ENCODE measurements at regions not wholly inside any gene's neighbourhood (a gene's known extent, or its start where the extent isn't known, plus 50 kb on each side); places are given as distances from the start of the nearest gene placed in this dataset.

GRCh38 chr2:38174131-38174530 is 98.2 kb upstream of the CYP1B1 start:
- TF ChIP-seq TOX (CRISPR knock-in tag; IDR thresholded peaks at IDR 0.05; ENCODE audit: borderline replicate concordance): no peak
- TF ChIP-seq CSRNP3 (CRISPR knock-in tag; IDR thresholded peaks at IDR 0.05): no peak
- no peak for TF ChIP-seq ZFP3 (CRISPR knock-in tag; IDR thresholded peaks at IDR 0.05)
- no peak for TF ChIP-seq TSHZ2 (CRISPR knock-in tag; IDR thresholded peaks at IDR 0.05)
- TF ChIP-seq ZFP30 (CRISPR knock-in tag; IDR thresholded peaks at IDR 0.05): no peak
- TF ChIP-seq OSR1 (CRISPR knock-in tag; IDR thresholded peaks at IDR 0.05): no peak
- TF ChIP-seq ESRRG (CRISPR knock-in tag; IDR thresholded peaks at IDR 0.05): no peak
- ATAC-seq: no peak

GRCh38 chr2:38173683-38174082 is 97.7 kb upstream of the CYP1B1 start:
- no peak for ATAC-seq
- TF ChIP-seq RARB (CRISPR knock-in tag; IDR thresholded peaks at IDR 0.05) (no peak), ZFP3 (CRISPR knock-in tag; IDR thresholded peaks at IDR 0.05) (no peak)

- no peak for ATAC-seq
- TF ChIP-seq POU6F1 (CRISPR knock-in tag; IDR thresholded peaks at IDR 0.05; ENCODE audit: borderline replicate concordance, low read depth) (no peak), BACH2 (CRISPR knock-in tag; IDR thresholded peaks at IDR 0.05; ENCODE audit: borderline replicate concordance) (no peak), ZFP30 (CRISPR knock-in tag; IDR thresholded peaks at IDR 0.05) (no peak), PPARA (CRISPR knock-in tag; IDR thresholded peaks at IDR 0.05; ENCODE audit: borderline replicate concordance) (no peak), ESRRG (CRISPR knock-in tag; IDR thresholded peaks at IDR 0.05) (no peak), OSR1 (CRISPR knock-in tag; IDR thresholded peaks at IDR 0.05) (no peak), ZNF8 (CRISPR knock-in tag; IDR thresholded peaks at IDR 0.05) (no peak), PATZ1 (CRISPR knock-in tag; IDR thresholded peaks at IDR 0.05; ENCODE audit: borderline replicate concordance) (no peak), CSDC2 (CRISPR knock-in tag; IDR thresholded peaks at IDR 0.05) (no peak), CREB5 (CRISPR knock-in tag; IDR thresholded peaks at IDR 0.05; ENCODE audit: low read depth) (no peak), TSHZ2 (CRISPR knock-in tag; IDR thresholded peaks at IDR 0.05) (no peak), ZNF565 (CRISPR knock-in tag; conservative IDR thresholded peaks at IDR 0.05; ENCODE audit: low read depth) (no peak), ZC3H10 (CRISPR knock-in tag; IDR thresholded peaks at IDR 0.05) (no peak), TCF4 (CRISPR knock-in tag; IDR thresholded peaks at IDR 0.05; ENCODE audit: borderline replicate concordance) (no peak), ISL1 (CRISPR knock-in tag; IDR thresholded peaks at IDR 0.05) (no peak), SNAI2 (CRISPR knock-in tag; IDR thresholded peaks at IDR 0.05) (no peak), ZFP3 (CRISPR knock-in tag; IDR thresholded peaks at IDR 0.05) (no peak), ARNTL (CRISPR knock-in tag; IDR thresholded peaks at IDR 0.05; ENCODE audit: borderline replicate concordance, low read depth) (no peak), RARB (CRISPR knock-in tag; IDR thresholded peaks at IDR 0.05) (no peak), TOX (CRISPR knock-in tag; IDR thresholded peaks at IDR 0.05; ENCODE audit: borderline replicate concordance) (no peak)
These were observed 95.4 kb upstream of the CYP1B1 start for GRCh38 chr2:38171208-38171855.

Data from SK-N-SH treated with all-trans-retinoic acid at 6 μM for 48 hours (cell line).